Kidney epithelial cell (primary cell): ENCODE measurements at regions not wholly inside any gene's neighbourhood (a gene's known extent, or its start where the extent isn't known, plus 50 kb on each side); places are given as distances from the start of the nearest gene placed in this dataset.
A peak's percentile ranks its signal among the peaks of the same experiment; 100 is the strongest.

Experiments used
- DNase-seq: peaks from one replicate; pipeline ENCODE4 v3.0.0-alpha.2; 2010; ENCODE audit warnings: low read depth
- H3K27me3 ChIP-seq: 2 replicates; pipeline ENCODE4 v1.6.0; 2011; ENCODE audit warnings: low read length; ENCODE audit not compliant: control insufficient read depth, insufficient read depth
- H3K36me3 ChIP-seq: 2 replicates; pipeline ENCODE4 v1.5.1; 2011; ENCODE audit warnings: low read length; ENCODE audit not compliant: control insufficient read depth, insufficient read depth
- H3K4me3 ChIP-seq: 2 replicates; pipeline ENCODE4 v1.5.1; 2011; ENCODE audit warnings: low read depth, mild to moderate bottlenecking, control low read depth, low read length
- CTCF ChIP-seq: IDR thresholded peaks from 2 replicates; pipeline ENCODE4 v1.5.1; 2011; ENCODE audit warnings: mild to moderate bottlenecking, moderate library complexity, low read length, control low read depth, inconsistent platforms; ENCODE audit not compliant: insufficient read depth, poor library complexity, severe bottlenecking

- no peaks in the 10 kb centered on the region for H3K36me3 ChIP-seq
- no peak for DNase-seq
- H3K4me3 ChIP-seq = no peak overlapping the region
- no peak for TF ChIP-seq CTCF
- no peaks in the 10 kb centered on the region for H3K27me3 ChIP-seq
Observed at GRCh38 chr6:18328070-18328469, 59.1 kb upstream of the RNF144B start.

GRCh38 chr6:18327626-18328025 lies 59.5 kb upstream of the RNF144B start:
- no peak for TF ChIP-seq CTCF
- Histone ChIP-seq H3K27me3 (no peaks in the 10 kb centered on the region), H3K36me3 (no peaks in the 10 kb centered on the region), H3K4me3 (no peak overlapping the region)
- no peak for DNase-seq

- Histone ChIP-seq H3K27me3 (no peaks in the 10 kb centered on the region), H3K4me3 (no peak overlapping the region), H3K36me3 (no peaks in the 10 kb centered on the region)
- TF ChIP-seq CTCF = no peak
- no peak for DNase-seq
Observed at GRCh38 chr6:18326980-18327379, 60.2 kb upstream of the RNF144B start.

GRCh38 chr6:18326001-18326400 lies 61.1 kb upstream of the RNF144B start:
- H3K4me3 ChIP-seq = no peak overlapping the region
- no peaks in the 10 kb centered on the region for H3K27me3 ChIP-seq
- TF ChIP-seq CTCF = no peak
- no peak for DNase-seq
- no peaks in the 10 kb centered on the region for H3K36me3 ChIP-seq

GRCh38 chr6:18324706-18325042 lies 60.3 kb upstream of the DEK start:
- DNase-seq = no peak
- H3K27me3 ChIP-seq = no peaks in the 10 kb centered on the region
- TF ChIP-seq CTCF = no peak
- H3K36me3 ChIP-seq = no peaks in the 10 kb centered on the region
- H3K4me3 ChIP-seq = no peak overlapping the region

- peak; percentile 65 for TF ChIP-seq CTCF
- DNase-seq = no peak
- H3K27me3 ChIP-seq = no peaks in the 10 kb centered on the region
- H3K4me3 ChIP-seq = no peak overlapping the region
- H3K36me3 ChIP-seq = no peaks in the 10 kb centered on the region
Observed at GRCh38 chr6:18323935-18324705, 59.8 kb upstream of the DEK start.
